Calu3 (cell line): ENCODE measurements at regions not wholly inside any gene's neighbourhood (a gene's known extent, or its start where the extent isn't known, plus 50 kb on each side); places are given as distances from the start of the nearest gene placed in this dataset.

Source experiments
- BruUV-seq: library from RNA; stranded (reverse); fragments of 400-500 nt; replicated peaks from 2 replicates; lab custom pipeline; 2021; lab: Mats Ljungman, UMichigan
- CTCF ChIA-PET: fragments of 300-600 bp; sonication (Branson Sonifier 250); formaldehyde crosslinking; loops from one replicate; lab custom pipeline; 2022; ENCODE audit warnings: antibody characterized with exemption; lab: Charles Lee
- DNase-seq: peaks from one replicate; pipeline ENCODE4 v3.0.0; 2022
- H3K27ac Mint-ChIP-seq: one replicate; pipeline ENCODE4 v1.8.0; 2022; ENCODE audit warnings: mixed read lengths; ENCODE audit not compliant: unreplicated experiment
- H3K27me3 Mint-ChIP-seq: one replicate; pipeline ENCODE4 v1.8.0; 2022; ENCODE audit warnings: mixed read lengths; ENCODE audit not compliant: unreplicated experiment
- H3K36me3 Mint-ChIP-seq: one replicate; pipeline ENCODE4 v1.8.0; 2022; ENCODE audit warnings: mild to moderate bottlenecking, moderate library complexity, mixed read lengths; ENCODE audit not compliant: insufficient read depth, unreplicated experiment
- H3K4me1 Mint-ChIP-seq: one replicate; pipeline ENCODE4 v1.8.0; 2022; ENCODE audit warnings: mild to moderate bottlenecking, low read depth, mixed read lengths; ENCODE audit not compliant: unreplicated experiment
- H3K4me3 Mint-ChIP-seq: one replicate; pipeline ENCODE4 v1.8.0; 2022; ENCODE audit warnings: mild to moderate bottlenecking, low read depth, moderate library complexity, mixed read lengths; ENCODE audit not compliant: unreplicated experiment
- H3K9me3 Mint-ChIP-seq: one replicate; pipeline ENCODE4 v1.8.0; 2022; ENCODE audit warnings: low read depth, mixed read lengths; ENCODE audit not compliant: unreplicated experiment
- intact Hi-C: fragments of 100-400 bp; cut with micrococcal nuclease; formaldehyde crosslinking; loops from one replicate; pipeline ENCODE4 v1.10.0; 2022; ENCODE audit not compliant: unreplicated experiment
- TF ChIP-seq, protein P1 (sequence below): fragments of 200-600 bp; IDR thresholded peaks from one replicate; pipeline ENCODE4 v1.8.0; 2022; ENCODE audit warnings: antibody characterized with exemption; ENCODE audit not compliant: unreplicated experiment

GRCh38 chr10:128625926-128626325 is 499.7 kb upstream of the MKI67 start:
- Mint-ChIP-seq H3K27me3 (no peaks in the 10 kb centered on the region), H3K4me1 (peaks cover 10% of the 10 kb centered on the region), H3K4me3 (no peak overlapping the region), H3K9me3 (no peaks in the 10 kb centered on the region), H3K36me3 (no peaks in the 10 kb centered on the region), H3K27ac (no peak overlapping the region)
- intact Hi-C loops, result no loop called here
- CTCF ChIA-PET, result no interaction called here
- BruUV-seq, result no TSS peak
- TF ChIP-seq, protein P1, sequence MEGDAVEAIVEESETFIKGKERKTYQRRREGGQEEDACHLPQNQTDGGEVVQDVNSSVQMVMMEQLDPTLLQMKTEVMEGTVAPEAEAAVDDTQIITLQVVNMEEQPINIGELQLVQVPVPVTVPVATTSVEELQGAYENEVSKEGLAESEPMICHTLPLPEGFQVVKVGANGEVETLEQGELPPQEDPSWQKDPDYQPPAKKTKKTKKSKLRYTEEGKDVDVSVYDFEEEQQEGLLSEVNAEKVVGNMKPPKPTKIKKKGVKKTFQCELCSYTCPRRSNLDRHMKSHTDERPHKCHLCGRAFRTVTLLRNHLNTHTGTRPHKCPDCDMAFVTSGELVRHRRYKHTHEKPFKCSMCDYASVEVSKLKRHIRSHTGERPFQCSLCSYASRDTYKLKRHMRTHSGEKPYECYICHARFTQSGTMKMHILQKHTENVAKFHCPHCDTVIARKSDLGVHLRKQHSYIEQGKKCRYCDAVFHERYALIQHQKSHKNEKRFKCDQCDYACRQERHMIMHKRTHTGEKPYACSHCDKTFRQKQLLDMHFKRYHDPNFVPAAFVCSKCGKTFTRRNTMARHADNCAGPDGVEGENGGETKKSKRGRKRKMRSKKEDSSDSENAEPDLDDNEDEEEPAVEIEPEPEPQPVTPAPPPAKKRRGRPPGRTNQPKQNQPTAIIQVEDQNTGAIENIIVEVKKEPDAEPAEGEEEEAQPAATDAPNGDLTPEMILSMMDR, result no peak
- DNase-seq, result no peak

- TF ChIP-seq, protein P1, result no peak
- CTCF ChIA-PET, result no interaction called here
- Mint-ChIP-seq H3K4me1 (peaks cover 10% of the 10 kb centered on the region), H3K27ac (no peak overlapping the region), H3K27me3 (no peaks in the 10 kb centered on the region), H3K9me3 (no peaks in the 10 kb centered on the region), H3K36me3 (no peaks in the 10 kb centered on the region), H3K4me3 (no peak overlapping the region)
- DNase-seq, result no peak
- intact Hi-C loops, result no loop called here
- BruUV-seq, result no TSS peak
Measured at GRCh38 chr10:128626397-128627000, 500.3 kb upstream of the MKI67 start.

GRCh38 chr10:128627811-128628210 is 501.6 kb upstream of the MKI67 start:
- Mint-ChIP-seq H3K27ac (no peak overlapping the region), H3K4me1 (peaks cover 10% of the 10 kb centered on the region), H3K27me3 (no peaks in the 10 kb centered on the region), H3K4me3 (no peak overlapping the region), H3K36me3 (no peaks in the 10 kb centered on the region), H3K9me3 (no peaks in the 10 kb centered on the region)
- CTCF ChIA-PET, result no interaction called here
- no peak for DNase-seq
- intact Hi-C loops, result no loop called here
- TF ChIP-seq, protein P1, result no peak
- BruUV-seq, result no TSS peak

- Mint-ChIP-seq H3K9me3 (no peaks in the 10 kb centered on the region), H3K27ac (no peak overlapping the region)
Measured at GRCh38 chr10:128628252-128628651, 502.0 kb upstream of the MKI67 start.

More at GRCh38 chr10:128628252-128628651, 502.0 kb upstream of the MKI67 start:
- TF ChIP-seq, protein P1, result no peak
- no peak for DNase-seq
- no peaks in the 10 kb centered on the region for H3K36me3 Mint-ChIP-seq
- no TSS peak for BruUV-seq
- peaks cover 10% of the 10 kb centered on the region for H3K4me1 Mint-ChIP-seq
- no peak overlapping the region for H3K4me3 Mint-ChIP-seq
- intact Hi-C loops, result no loop called here
- H3K27me3 Mint-ChIP-seq, result no peaks in the 10 kb centered on the region
- CTCF ChIA-PET, result no interaction called here
